Fibroblast of villous mesenchyme (primary cell): ENCODE measurements at regions not wholly inside any gene's neighbourhood (a gene's known extent, or its start where the extent isn't known, plus 50 kb on each side); places are given as distances from the start of the nearest gene placed in this dataset.

ENCODE experiments used
- DNase-seq: peaks from one replicate; pipeline ENCODE4 v3.0.0-alpha.2; 2010; ENCODE audit warnings: low read depth
- H3K4me3 ChIP-seq: 2 replicates; pipeline ENCODE4 v1.5.1; 2011; ENCODE audit warnings: low read depth, mild to moderate bottlenecking, low read length
- TF ChIP-seq, protein P1 (sequence below): IDR thresholded peaks from 2 replicates; pipeline ENCODE4 v1.5.1; 2012; ENCODE audit warnings: low read depth, mild to moderate bottlenecking, low read length; ENCODE audit not compliant: insufficient read depth

DNA sequence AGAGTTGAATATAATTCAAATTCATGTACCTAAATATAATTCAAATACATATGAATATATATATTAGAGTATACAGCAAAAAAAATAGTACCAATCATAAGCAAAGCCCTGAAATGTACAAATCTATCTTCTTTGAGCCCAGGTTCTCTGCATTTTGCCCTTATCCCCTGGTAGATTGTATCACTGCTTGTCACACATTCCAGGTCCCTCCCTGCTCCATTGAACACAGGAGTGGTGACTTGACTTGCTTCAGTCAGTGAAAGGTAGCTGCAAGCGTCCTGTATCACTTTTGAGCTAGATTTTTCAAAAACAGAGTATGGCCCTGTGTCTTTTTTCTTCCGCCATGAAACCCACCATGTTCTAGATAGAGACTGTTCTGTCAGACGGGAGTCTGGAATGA, 369.4 kb downstream of the LIG4 start:
- DNase-seq = no peak
- no peak overlapping the region for H3K4me3 ChIP-seq
- TF ChIP-seq, protein P1, sequence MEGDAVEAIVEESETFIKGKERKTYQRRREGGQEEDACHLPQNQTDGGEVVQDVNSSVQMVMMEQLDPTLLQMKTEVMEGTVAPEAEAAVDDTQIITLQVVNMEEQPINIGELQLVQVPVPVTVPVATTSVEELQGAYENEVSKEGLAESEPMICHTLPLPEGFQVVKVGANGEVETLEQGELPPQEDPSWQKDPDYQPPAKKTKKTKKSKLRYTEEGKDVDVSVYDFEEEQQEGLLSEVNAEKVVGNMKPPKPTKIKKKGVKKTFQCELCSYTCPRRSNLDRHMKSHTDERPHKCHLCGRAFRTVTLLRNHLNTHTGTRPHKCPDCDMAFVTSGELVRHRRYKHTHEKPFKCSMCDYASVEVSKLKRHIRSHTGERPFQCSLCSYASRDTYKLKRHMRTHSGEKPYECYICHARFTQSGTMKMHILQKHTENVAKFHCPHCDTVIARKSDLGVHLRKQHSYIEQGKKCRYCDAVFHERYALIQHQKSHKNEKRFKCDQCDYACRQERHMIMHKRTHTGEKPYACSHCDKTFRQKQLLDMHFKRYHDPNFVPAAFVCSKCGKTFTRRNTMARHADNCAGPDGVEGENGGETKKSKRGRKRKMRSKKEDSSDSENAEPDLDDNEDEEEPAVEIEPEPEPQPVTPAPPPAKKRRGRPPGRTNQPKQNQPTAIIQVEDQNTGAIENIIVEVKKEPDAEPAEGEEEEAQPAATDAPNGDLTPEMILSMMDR = no peak

DNA sequence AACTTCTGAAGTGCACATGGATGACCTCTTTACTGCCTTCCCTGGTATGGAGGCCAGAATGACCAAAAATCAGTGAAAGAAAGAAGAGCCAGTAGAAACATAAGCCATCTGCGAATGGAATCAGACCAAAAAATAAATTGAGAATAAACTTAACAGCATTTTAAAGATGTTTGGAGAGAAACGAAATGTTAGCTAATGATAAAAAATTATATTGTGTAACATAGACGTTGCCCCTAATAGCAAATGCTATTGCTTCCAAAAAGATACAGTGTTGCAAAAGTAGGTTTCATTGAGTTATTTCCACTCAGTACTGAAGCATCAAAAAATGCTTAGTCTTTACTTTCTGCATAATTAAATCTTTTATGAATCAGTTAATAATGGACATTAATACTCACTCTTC, 371.7 kb downstream of the LIG4 start:
- H3K4me3 ChIP-seq = no peak overlapping the region
- TF ChIP-seq, protein P1 = no peak
- DNase-seq = no peak

DNA sequence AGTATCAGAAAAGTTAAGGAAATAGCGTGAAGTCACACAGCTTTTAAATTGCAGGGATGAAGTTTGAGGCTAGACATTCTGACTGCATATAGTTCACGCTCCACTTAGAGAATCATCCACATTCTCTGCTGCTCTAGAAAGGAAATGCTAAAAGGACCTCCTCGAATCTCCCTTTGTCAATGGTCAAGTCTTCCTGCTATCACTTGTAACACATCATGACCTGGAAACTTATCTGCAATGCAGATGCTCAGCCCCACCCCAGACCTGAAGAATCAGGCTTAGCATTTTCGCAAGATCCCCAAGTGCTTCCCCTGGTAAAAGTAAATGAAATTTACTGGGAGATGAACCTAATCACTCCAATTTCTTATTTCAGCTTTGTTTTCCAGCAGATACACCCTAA, 372.1 kb downstream of the LIG4 start:
- TF ChIP-seq, protein P1 = no peak
- H3K4me3 ChIP-seq = no peak overlapping the region
- no peak for DNase-seq

DNA sequence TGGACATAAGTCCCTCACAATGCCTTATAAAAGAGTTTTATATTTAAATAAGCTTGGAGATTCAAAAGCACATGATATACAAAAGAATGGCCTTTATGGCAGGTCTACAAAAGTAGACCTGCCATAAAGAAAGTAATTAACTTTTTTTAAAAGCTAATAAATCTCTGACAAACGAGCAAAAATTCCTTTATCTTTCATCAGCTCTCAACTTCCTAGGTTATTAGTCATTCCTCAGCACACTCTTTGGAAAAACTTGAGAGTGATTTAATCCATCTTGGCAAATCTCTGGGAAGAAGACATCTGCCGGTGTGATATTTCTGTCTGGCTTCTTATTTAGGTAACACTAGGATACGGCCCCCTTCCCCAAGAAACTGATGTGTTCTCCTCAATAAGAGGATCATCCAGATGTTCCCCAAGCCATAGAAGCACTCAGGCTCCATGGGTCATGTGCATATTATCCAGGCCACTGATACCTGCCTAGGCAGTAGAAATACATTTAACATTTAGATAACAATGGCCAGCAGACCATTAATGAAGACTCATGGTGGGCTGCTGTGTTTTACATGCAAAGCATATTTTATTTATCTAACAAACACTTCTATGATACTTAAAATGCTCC, 372.7 kb downstream of the LIG4 start:
- TF ChIP-seq, protein P1 = no peak
- H3K4me3 ChIP-seq = no peak overlapping the region
- peak; percentile 44 for DNase-seq

DNA sequence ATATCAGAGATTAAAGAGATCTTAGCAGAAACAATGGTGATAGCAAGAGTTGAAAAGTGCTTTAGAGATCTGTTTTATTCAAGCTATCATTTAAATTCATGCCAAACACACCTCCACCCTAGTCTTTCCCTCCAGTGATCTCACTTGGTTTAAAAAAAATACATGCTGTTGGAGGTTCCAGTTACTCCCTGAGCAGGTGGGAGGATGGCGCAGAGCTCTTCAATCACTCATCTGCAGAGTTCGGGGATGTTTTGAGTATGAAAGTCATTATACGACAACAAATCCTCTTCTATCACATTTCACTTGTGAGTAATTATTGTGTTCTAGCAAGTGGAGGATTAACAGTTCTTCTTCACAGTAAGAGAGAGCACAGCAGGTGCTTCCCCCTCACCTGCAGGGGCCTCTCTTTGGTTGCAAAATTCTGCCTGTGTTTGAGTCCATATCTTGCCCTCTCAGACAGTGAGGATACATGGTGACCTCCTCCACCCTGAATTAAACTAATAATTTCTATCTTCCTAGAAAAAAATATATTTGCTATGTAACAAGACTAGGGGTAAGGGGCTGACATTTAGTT, 376.7 kb downstream of the LIG4 start:
- DNase-seq = no peak
- no peak overlapping the region for H3K4me3 ChIP-seq
- TF ChIP-seq, protein P1 = no peak

DNA sequence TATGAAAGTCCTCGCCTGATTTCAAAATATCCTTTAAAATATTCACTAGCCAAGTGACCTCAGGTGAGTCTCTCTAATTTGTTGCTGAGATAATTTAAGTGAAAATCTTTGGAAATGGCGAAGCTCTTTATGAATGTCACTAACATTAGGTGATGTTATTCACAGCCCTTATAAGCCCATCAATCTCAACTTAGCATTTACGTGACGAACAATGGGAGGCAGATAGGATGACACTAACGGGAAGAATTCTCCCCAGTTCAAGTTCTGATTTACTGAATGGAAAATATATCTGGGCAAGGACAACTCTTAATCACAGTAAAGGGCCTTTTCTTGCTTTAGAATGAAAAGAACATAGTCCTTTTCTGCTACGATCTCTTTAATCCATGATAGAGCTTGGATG, 378.7 kb downstream of the LIG4 start:
- no peak overlapping the region for H3K4me3 ChIP-seq
- TF ChIP-seq, protein P1 = no peak
- DNase-seq = no peak

DNA sequence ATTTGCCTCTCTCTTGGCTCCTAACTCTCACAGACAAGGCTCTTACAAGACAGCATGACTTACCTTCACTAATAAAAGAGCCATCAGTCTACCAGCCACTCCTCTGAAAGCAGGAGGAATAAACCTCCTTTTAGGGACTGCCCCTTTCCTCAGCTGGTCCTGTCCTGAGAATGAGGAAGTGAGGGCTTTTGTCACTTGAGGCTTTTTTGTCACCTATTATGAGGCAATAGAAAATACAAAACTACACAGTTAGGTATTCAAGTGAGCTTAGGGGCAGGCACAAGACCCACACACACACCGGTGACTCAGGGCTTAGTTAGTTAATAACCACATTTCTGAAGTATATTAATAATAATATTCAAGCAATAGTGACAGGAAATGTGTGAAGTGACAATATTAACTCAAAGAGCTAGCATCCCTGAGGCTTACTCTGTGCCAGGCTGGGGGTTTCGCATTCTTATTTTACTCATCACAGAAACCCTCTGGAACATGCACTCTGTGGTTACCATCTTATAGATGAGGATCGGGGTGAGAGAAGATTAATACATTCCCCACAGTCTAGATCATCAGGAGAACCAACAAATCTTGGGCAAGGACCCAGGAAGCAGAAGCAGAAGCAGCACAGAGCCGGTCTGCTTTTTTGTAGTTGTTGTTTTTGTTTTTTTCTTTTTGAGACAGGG, 379.9 kb downstream of the LIG4 start:
- TF ChIP-seq, protein P1 = no peak
- peak; percentile 25 for DNase-seq
- H3K4me3 ChIP-seq = no peak overlapping the region
